ENCODE measurements at regions not wholly inside any gene's neighbourhood (a gene's known extent, or its start where the extent isn't known, plus 50 kb on each side); places are given as distances from the start of the nearest gene placed in this dataset.
"Not testable (repeated sequence)": the region's sequence is repeated elsewhere in the genome, so short reads cannot be mapped to it uniquely, and the experiment has no call there.

DNA sequence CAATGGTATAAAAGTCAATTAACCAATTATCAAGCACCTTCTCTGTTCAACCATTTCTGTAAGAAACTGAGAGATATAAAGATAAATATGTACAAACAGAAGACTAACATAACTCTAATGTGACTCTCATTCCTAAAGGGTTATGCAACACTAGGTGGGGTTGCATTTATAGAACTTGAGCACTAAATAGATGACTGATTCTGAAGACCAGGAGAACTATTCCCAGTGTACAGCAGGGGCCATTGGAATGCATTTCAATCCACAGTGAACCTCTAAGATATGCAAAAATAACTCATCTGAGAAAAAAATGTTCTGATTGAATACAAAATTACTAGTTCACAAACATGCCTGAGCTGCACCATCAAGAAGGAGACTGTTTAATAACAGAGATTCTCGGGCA is 341.2 kb upstream of the STEAP1 start:
- H3K9me3 Mint-ChIP-seq = peaks cover 5% of the 10 kb centered on the region
- H3K36me3 Mint-ChIP-seq = peaks cover 8% of the 10 kb centered on the region
- DNase-seq (ENCODE audit: low spot score) (no peak), ATAC-seq (no peak)
- H3K4me3 Mint-ChIP-seq = no peak overlapping the region
- H3K4me1 Mint-ChIP-seq (ENCODE audit: low read depth in 2 of 2) = no peaks in the 10 kb centered on the region
- H3K27me3 Mint-ChIP-seq = no peaks in the 10 kb centered on the region
- H3K27ac Mint-ChIP-seq = no peak overlapping the region

- DNase-seq (ENCODE audit: low spot score) (no peak), ATAC-seq (no peak)
- H3K27me3 Mint-ChIP-seq = no peaks in the 10 kb centered on the region
- H3K9me3 Mint-ChIP-seq = peaks cover 6% of the 10 kb centered on the region
- no peaks in the 10 kb centered on the region for H3K36me3 Mint-ChIP-seq
- H3K4me1 Mint-ChIP-seq (ENCODE audit: low read depth in 2 of 2) = no peaks in the 10 kb centered on the region
- no peak overlapping the region for H3K27ac Mint-ChIP-seq
- no peak overlapping the region for H3K4me3 Mint-ChIP-seq
Observed at GRCh38 chr7:89826121-89826520, 328.1 kb upstream of the STEAP1 start.

DNA sequence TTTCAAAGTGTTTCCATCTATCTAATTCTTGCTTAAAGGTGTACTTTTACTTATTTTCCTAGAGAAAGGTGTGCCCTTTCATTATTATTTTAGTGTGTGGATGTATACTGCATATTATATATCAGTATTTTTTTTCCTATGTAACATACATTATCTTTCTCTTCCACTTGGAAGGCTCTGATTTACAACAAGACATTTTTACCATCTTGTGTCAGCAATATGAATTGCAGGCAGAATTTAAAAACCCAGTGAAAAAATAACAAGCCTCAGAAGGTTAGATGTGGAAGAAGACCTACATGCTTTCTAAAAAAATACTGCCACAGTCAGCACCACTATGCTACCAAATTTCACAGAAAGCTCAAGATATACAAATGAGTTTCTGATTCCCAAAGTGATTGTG is 327.7 kb upstream of the STEAP1 start:
- no peaks in the 10 kb centered on the region for H3K27me3 Mint-ChIP-seq
- DNase-seq (ENCODE audit: low spot score) (no peak), ATAC-seq (no peak)
- peaks cover 8% of the 10 kb centered on the region for H3K9me3 Mint-ChIP-seq
- H3K4me1 Mint-ChIP-seq (ENCODE audit: low read depth in 2 of 2) = no peaks in the 10 kb centered on the region
- no peak overlapping the region for H3K4me3 Mint-ChIP-seq
- H3K27ac Mint-ChIP-seq = no peak overlapping the region
- H3K36me3 Mint-ChIP-seq = no peaks in the 10 kb centered on the region

GRCh38 chr7:89837515-89837914 is 316.8 kb upstream of the STEAP1 start:
- Mint-ChIP-seq H3K27ac (no peak overlapping the region), H3K27me3 (no peaks in the 10 kb centered on the region), H3K4me1 (ENCODE audit: low read depth in 2 of 2) (no peaks in the 10 kb centered on the region), H3K36me3 (no peaks in the 10 kb centered on the region), H3K4me3 (no peak overlapping the region), H3K9me3 (peaks cover 4% of the 10 kb centered on the region)
- no peak for ATAC-seq
- no peak for DNase-seq (ENCODE audit: low spot score)

- Mint-ChIP-seq H3K4me3 (no peak overlapping the region), H3K36me3 (no peaks in the 10 kb centered on the region)
- no peak for ATAC-seq
Observed at GRCh38 chr7:89839329-89839728, 314.9 kb upstream of the STEAP1 start.

GRCh38 chr7:89845952-89846351 is 308.3 kb upstream of the STEAP1 start:
- no peak overlapping the region for H3K4me3 Mint-ChIP-seq
- H3K4me1 Mint-ChIP-seq (ENCODE audit: low read depth in 2 of 2) = no peaks in the 10 kb centered on the region
- no peaks in the 10 kb centered on the region for H3K36me3 Mint-ChIP-seq
- DNase-seq (ENCODE audit: low spot score) = no peak
- no peak for ATAC-seq
- H3K27me3 Mint-ChIP-seq = no peaks in the 10 kb centered on the region
- peaks cover 4% of the 10 kb centered on the region for H3K9me3 Mint-ChIP-seq
- no peak overlapping the region for H3K27ac Mint-ChIP-seq

More at GRCh38 chr7:89839329-89839728, 314.9 kb upstream of the STEAP1 start:
- Mint-ChIP-seq H3K27ac (no peak overlapping the region), H3K4me1 (ENCODE audit: low read depth in 2 of 2) (no peaks in the 10 kb centered on the region), H3K9me3 (peaks cover 4% of the 10 kb centered on the region), H3K27me3 (no peaks in the 10 kb centered on the region)
- no peak for DNase-seq (ENCODE audit: low spot score)

DNA sequence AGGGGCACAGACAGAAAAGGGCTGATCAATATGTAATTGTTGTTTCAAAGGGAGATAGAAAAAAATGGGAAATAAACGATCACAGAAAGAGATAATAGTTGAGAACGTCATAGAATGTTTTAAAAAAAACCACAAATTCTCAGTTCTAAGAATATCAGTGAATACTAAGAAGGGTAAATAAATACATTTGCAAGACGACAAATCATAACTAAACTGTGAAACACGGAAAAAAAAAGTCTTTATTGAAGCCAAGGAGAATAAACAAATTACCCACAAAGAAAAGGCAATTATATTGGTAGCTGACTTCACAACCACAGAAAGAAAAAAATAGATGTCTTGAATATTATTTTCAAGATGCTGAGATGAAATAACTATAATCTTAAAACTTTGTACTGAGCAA is 305.2 kb upstream of the STEAP1 start:
- Mint-ChIP-seq H3K4me3 (no peak overlapping the region), H3K27ac (no peak overlapping the region), H3K9me3 (peaks cover 4% of the 10 kb centered on the region), H3K36me3 (no peaks in the 10 kb centered on the region), H3K4me1 (ENCODE audit: low read depth in 2 of 2) (no peaks in the 10 kb centered on the region), H3K27me3 (no peaks in the 10 kb centered on the region)
- DNase-seq (ENCODE audit: low spot score) (no peak), ATAC-seq (no peak)

GRCh38 chr7:89857053-89857452 is 297.2 kb upstream of the STEAP1 start:
- not testable (repeated sequence) for H3K27ac Mint-ChIP-seq; H3K36me3 Mint-ChIP-seq; ATAC-seq; DNase-seq (ENCODE audit: low spot score); H3K27me3 Mint-ChIP-seq; H3K4me3 Mint-ChIP-seq; H3K4me1 Mint-ChIP-seq (ENCODE audit: low read depth in 2 of 2)
- H3K9me3 Mint-ChIP-seq = peaks cover 14% of the 10 kb centered on the region

DNA sequence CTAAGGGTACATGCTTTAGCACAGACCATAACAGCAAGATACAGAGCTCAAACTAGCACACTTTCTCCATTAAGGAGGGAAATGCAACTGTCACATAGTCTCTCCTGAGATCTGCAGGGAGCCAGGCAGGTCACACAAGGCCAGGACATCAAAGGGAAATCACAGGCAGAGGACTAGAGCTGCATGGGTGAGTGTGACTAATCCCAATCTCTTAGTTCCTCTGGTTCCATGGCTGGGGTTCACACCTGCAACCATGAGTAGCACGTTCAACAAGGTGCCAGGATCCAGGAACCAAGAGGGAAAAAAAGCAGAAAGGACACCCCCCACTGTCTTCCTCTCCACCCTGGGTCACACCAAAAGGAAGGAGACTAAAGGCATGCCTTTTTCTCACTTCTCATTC is 296.5 kb upstream of the STEAP1 start:
- Mint-ChIP-seq H3K27me3 (no peaks in the 10 kb centered on the region), H3K4me3 (no peak overlapping the region), H3K36me3 (peaks cover 5% of the 10 kb centered on the region), H3K27ac (no peak overlapping the region), H3K4me1 (ENCODE audit: low read depth in 2 of 2) (no peaks in the 10 kb centered on the region), H3K9me3 (peaks cover 13% of the 10 kb centered on the region)
- ATAC-seq (no peak), DNase-seq (ENCODE audit: low spot score) (no peak)

DNA sequence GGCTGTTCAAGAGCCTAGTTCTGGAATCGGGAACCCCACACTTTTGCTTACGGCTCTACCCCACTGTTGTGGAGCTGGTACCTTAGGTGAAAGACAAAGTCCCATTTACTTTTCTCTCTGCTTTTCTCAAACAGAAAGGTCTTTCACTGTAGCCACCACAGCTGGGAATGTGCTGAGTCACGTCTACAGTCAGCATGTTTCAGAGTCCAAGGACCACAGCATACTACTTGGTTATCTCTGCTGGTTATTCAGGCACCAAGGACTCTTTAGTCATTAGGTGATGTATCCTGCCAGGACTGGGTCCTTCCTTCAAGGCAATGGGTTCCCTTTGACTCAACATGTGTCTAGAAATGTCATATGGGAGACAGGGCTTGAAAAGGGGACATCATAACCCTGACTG is 266.8 kb upstream of the STEAP1 start:
- H3K4me3 Mint-ChIP-seq = no peak overlapping the region
- H3K36me3 Mint-ChIP-seq = no peaks in the 10 kb centered on the region
- ATAC-seq (no peak), DNase-seq (ENCODE audit: low spot score) (no peak)
- H3K9me3 Mint-ChIP-seq = peaks cover 14% of the 10 kb centered on the region
- H3K4me1 Mint-ChIP-seq (ENCODE audit: low read depth in 2 of 2) = no peaks in the 10 kb centered on the region
- no peaks in the 10 kb centered on the region for H3K27me3 Mint-ChIP-seq
- no peak overlapping the region for H3K27ac Mint-ChIP-seq

- Mint-ChIP-seq H3K9me3 (peaks cover 16% of the 10 kb centered on the region), H3K27me3 (no peaks in the 10 kb centered on the region), H3K27ac (no peak overlapping the region), H3K36me3 (peaks cover 4% of the 10 kb centered on the region), H3K4me1 (ENCODE audit: low read depth in 2 of 2) (no peaks in the 10 kb centered on the region), H3K4me3 (no peak overlapping the region)
- no peak for ATAC-seq
- DNase-seq (ENCODE audit: low spot score) = no peak
Observed at GRCh38 chr7:89908736-89909135, 245.5 kb upstream of the STEAP1 start.

DNA sequence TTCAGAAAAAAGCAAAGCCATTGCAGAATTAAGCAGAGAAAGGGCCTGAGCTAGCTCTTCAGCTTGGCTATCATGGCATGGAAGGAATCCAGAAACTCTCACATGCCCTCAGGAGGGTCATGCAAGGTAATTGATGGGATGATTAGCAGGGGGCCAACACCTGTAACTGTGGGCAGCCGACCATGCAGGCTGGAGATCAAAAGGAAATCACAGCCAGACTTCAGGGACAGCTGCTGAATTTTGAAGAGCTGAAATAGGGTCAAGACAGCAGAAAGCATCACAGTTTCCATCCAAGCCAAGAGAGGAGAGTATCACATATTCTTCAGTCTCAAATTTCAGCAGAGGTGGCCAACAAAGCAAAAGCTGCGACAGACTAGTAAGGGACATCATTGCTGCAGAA is 239.6 kb upstream of the STEAP1 start:
- no peak for ATAC-seq
- H3K9me3 Mint-ChIP-seq = peaks cover 15% of the 10 kb centered on the region
- H3K27me3 Mint-ChIP-seq = no peaks in the 10 kb centered on the region
- H3K4me3 Mint-ChIP-seq = no peak overlapping the region
- no peak for DNase-seq (ENCODE audit: low spot score)
- no peaks in the 10 kb centered on the region for H3K36me3 Mint-ChIP-seq
- H3K27ac Mint-ChIP-seq = no peak overlapping the region
- no peaks in the 10 kb centered on the region for H3K4me1 Mint-ChIP-seq (ENCODE audit: low read depth in 2 of 2)

DNA sequence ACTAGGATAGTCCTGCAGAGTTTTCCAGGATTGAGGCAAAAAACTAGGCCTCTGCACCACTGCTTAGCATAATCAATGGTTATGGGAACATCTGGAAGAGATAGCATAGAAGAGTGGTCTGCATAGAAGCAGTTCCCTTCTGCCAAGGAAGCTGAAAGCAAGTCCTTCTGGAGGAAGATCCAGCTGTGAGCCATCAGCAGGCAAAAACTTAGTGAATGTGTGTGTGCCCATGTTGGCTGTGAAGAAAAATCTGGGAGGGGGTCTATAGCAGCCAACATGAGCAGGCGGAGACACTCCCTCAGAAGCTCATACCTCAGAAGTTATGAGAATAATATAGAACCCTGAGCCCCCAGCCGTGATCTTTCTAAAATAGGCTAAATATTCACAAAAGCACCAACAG is 228.1 kb upstream of the STEAP1 start:
- no peak overlapping the region for H3K27ac Mint-ChIP-seq
- no peak for ATAC-seq
- H3K4me1 Mint-ChIP-seq (ENCODE audit: low read depth in 2 of 2) = no peaks in the 10 kb centered on the region
- H3K27me3 Mint-ChIP-seq = no peaks in the 10 kb centered on the region
- no peaks in the 10 kb centered on the region for H3K36me3 Mint-ChIP-seq
- H3K4me3 Mint-ChIP-seq = no peak overlapping the region
- peaks cover 12% of the 10 kb centered on the region for H3K9me3 Mint-ChIP-seq
- DNase-seq (ENCODE audit: low spot score) = no peak

- H3K4me3 Mint-ChIP-seq = no peak overlapping the region
- no peak overlapping the region for H3K27ac Mint-ChIP-seq
- no peaks in the 10 kb centered on the region for H3K4me1 Mint-ChIP-seq (ENCODE audit: low read depth in 2 of 2)
- no peaks in the 10 kb centered on the region for H3K36me3 Mint-ChIP-seq
- no peaks in the 10 kb centered on the region for H3K27me3 Mint-ChIP-seq
- no peak for ATAC-seq
- DNase-seq (ENCODE audit: low spot score) = no peak
- peaks cover 12% of the 10 kb centered on the region for H3K9me3 Mint-ChIP-seq
Observed at GRCh38 chr7:89926701-89927100, 227.6 kb upstream of the STEAP1 start.

DNA sequence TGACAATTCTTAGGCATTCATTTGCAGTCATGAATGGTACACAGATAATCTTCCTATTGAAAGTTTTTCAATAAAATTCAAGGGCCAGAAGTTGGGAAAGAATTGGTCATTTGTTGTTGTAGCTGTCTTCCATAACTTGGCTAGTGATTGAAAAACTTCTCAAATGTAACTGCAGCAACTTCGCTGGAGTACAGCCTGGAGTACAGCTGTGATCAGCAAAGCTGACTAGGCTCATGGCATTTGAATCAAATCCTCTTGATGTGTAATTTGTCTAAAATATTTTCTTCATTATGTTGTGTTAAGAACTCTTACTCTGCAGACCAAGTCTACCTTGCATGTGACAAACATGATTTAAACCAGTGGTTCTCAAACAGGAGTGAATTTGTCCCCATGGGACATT is 226.5 kb upstream of the STEAP1 start:
- Mint-ChIP-seq H3K27ac (no peak overlapping the region), H3K4me3 (no peak overlapping the region), H3K9me3 (peaks cover 12% of the 10 kb centered on the region), H3K27me3 (no peaks in the 10 kb centered on the region), H3K36me3 (no peaks in the 10 kb centered on the region), H3K4me1 (ENCODE audit: low read depth in 2 of 2) (no peaks in the 10 kb centered on the region)
- DNase-seq (ENCODE audit: low spot score) = no peak
- no peak for ATAC-seq
